ENCODE measurements at regions not wholly inside any gene's neighbourhood (a gene's known extent, or its start where the extent isn't known, plus 50 kb on each side); places are given as distances from the start of the nearest gene placed in this dataset.

DNA sequence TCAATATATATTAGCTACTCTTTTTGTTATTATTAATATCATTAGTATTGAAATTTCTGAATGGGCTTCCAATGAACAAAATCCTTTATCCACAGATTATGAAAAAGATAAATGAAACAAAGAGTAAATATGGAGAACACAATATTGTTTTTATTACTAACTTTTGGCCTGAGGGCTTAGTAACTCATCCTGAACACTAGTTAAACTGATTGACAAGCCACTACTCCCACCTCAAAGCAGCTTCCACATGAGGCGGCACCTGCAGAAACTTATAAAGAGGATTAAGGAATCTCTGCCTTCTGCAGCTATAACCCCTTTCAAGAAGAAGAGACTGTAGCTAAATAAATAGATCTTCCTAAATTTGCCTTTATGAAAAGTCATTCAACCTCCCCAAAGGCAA is 187.6 kb upstream of the ALG10 start:
- TF ChIP-seq, protein P1, sequence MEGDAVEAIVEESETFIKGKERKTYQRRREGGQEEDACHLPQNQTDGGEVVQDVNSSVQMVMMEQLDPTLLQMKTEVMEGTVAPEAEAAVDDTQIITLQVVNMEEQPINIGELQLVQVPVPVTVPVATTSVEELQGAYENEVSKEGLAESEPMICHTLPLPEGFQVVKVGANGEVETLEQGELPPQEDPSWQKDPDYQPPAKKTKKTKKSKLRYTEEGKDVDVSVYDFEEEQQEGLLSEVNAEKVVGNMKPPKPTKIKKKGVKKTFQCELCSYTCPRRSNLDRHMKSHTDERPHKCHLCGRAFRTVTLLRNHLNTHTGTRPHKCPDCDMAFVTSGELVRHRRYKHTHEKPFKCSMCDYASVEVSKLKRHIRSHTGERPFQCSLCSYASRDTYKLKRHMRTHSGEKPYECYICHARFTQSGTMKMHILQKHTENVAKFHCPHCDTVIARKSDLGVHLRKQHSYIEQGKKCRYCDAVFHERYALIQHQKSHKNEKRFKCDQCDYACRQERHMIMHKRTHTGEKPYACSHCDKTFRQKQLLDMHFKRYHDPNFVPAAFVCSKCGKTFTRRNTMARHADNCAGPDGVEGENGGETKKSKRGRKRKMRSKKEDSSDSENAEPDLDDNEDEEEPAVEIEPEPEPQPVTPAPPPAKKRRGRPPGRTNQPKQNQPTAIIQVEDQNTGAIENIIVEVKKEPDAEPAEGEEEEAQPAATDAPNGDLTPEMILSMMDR (IDR thresholded peaks at IDR 0.05; ENCODE audit: insufficient read depth, low read depth, low read length) = no peak
- no peak for TF ChIP-seq EZH2 (IDR thresholded peaks at IDR 0.05; ENCODE audit: insufficient read depth, low read length)

Measured in astrocyte (in vitro differentiated cells and primary cell).